ENCODE measurements at regions not wholly inside any gene's neighbourhood (a gene's known extent, or its start where the extent isn't known, plus 50 kb on each side); places are given as distances from the start of the nearest gene placed in this dataset.
"Not testable (repeated sequence)": the region's sequence is repeated elsewhere in the genome, so short reads cannot be mapped to it uniquely, and the experiment has no call there.

- not testable (repeated sequence) for ATAC-seq (ENCODE audit: low read depth in 2 of 2); DNase-seq; H3K4me1 Mint-ChIP-seq; H3K27ac Mint-ChIP-seq; H3K27me3 Mint-ChIP-seq; H3K4me3 Mint-ChIP-seq
- Mint-ChIP-seq H3K36me3 (peaks cover 0 to 26% of the 10 kb centered on the region in 2 donors), H3K9me3 (peaks cover 5 to 18% (median 15%) of the 10 kb centered on the region in 7 donors)
These were observed 203.2 kb downstream of the NPIPB11 start for GRCh38 chr16:29203046-29203932.

- peaks cover 0 to 32% of the 10 kb centered on the region in 2 donors for H3K36me3 Mint-ChIP-seq
- H3K9me3 Mint-ChIP-seq = peaks cover 6 to 18% (median 13%) of the 10 kb centered on the region in 7 donors
- H3K27ac Mint-ChIP-seq; H3K27me3 Mint-ChIP-seq; H3K4me1 Mint-ChIP-seq; H3K4me3 Mint-ChIP-seq; ATAC-seq (ENCODE audit: low read depth in 2 of 2); DNase-seq: not testable (repeated sequence)
These were observed 203.9 kb downstream of the NPIPB11 start for GRCh38 chr16:29202642-29203041.

GRCh38 chr16:29202025-29202632, 204.4 kb downstream of the NPIPB11 start:
- not testable (repeated sequence) for ATAC-seq (ENCODE audit: low read depth in 2 of 2); DNase-seq; H3K4me3 Mint-ChIP-seq; H3K27me3 Mint-ChIP-seq; H3K4me1 Mint-ChIP-seq; H3K27ac Mint-ChIP-seq
- Mint-ChIP-seq H3K36me3 (peaks cover 0 to 37% of the 10 kb centered on the region in 2 donors), H3K9me3 (peaks cover 6 to 18% (median 13%) of the 10 kb centered on the region in 7 donors)

- Mint-ChIP-seq H3K9me3 (peaks cover 1 to 19% (median 8%) of the 10 kb centered on the region in 7 donors), H3K36me3 (peaks cover 0 to 30% of the 10 kb centered on the region in 2 donors)
- not testable (repeated sequence) for DNase-seq; H3K27me3 Mint-ChIP-seq; H3K4me3 Mint-ChIP-seq; ATAC-seq (ENCODE audit: low read depth in 2 of 2); H3K4me1 Mint-ChIP-seq; H3K27ac Mint-ChIP-seq
These were observed 205.1 kb downstream of the NPIPB11 start for GRCh38 chr16:29201296-29202024.

GRCh38 chr16:29200681-29201080, 205.8 kb downstream of the NPIPB11 start:
- H3K36me3 Mint-ChIP-seq = peaks cover 0 to 22% of the 10 kb centered on the region in 2 donors
- not testable (repeated sequence) for H3K27ac Mint-ChIP-seq; ATAC-seq (ENCODE audit: low read depth in 2 of 2); H3K4me3 Mint-ChIP-seq; H3K27me3 Mint-ChIP-seq; DNase-seq; H3K4me1 Mint-ChIP-seq
- H3K9me3 Mint-ChIP-seq = peaks cover 0 to 14% (median under 1%) of the 10 kb centered on the region in 7 donors

- H3K27me3 Mint-ChIP-seq; DNase-seq; H3K4me3 Mint-ChIP-seq; H3K27ac Mint-ChIP-seq; H3K4me1 Mint-ChIP-seq; ATAC-seq (ENCODE audit: low read depth in 2 of 2): not testable (repeated sequence)
- peaks cover 0 to 20% of the 10 kb centered on the region in 2 donors for H3K36me3 Mint-ChIP-seq
- H3K9me3 Mint-ChIP-seq = peaks cover 0 to 14% (median 0%) of the 10 kb centered on the region in 7 donors
These were observed 206.3 kb downstream of the NPIPB11 start for GRCh38 chr16:29200135-29200601.

GRCh38 chr16:29199626-29200025, 206.9 kb downstream of the NPIPB11 start:
- ATAC-seq (ENCODE audit: low read depth in 2 of 2); H3K27ac Mint-ChIP-seq; DNase-seq; H3K4me1 Mint-ChIP-seq; H3K4me3 Mint-ChIP-seq; H3K27me3 Mint-ChIP-seq: not testable (repeated sequence)
- Mint-ChIP-seq H3K9me3 (peaks cover 0 to 14% (median 0%) of the 10 kb centered on the region in 7 donors), H3K36me3 (peaks cover 0 to 18% of the 10 kb centered on the region in 2 donors)

- H3K27ac Mint-ChIP-seq = no peak overlapping the region
These were observed 207.6 kb downstream of the NPIPB11 start for GRCh38 chr16:29198731-29199521.

GRCh38 chr16:29198231-29198630, 208.3 kb downstream of the NPIPB11 start:
- peaks cover 0 to 13% of the 10 kb centered on the region in 2 donors for H3K36me3 Mint-ChIP-seq
- H3K4me1 Mint-ChIP-seq = peaks cover 0 to 5% (median 0%) of the 10 kb centered on the region in 3 donors
- H3K27me3 Mint-ChIP-seq = no peaks in the 10 kb centered on the region
- no peak overlapping the region for H3K27ac Mint-ChIP-seq
- no peak for DNase-seq
- ATAC-seq (ENCODE audit: low read depth in 2 of 2) = no peak
- H3K9me3 Mint-ChIP-seq = peaks cover 0 to 14% (median 0%) of the 10 kb centered on the region in 7 donors
- no peak overlapping the region for H3K4me3 Mint-ChIP-seq

More at GRCh38 chr16:29198731-29199521, 207.6 kb downstream of the NPIPB11 start:
- peaks cover 0 to 14% (median 0%) of the 10 kb centered on the region in 7 donors for H3K9me3 Mint-ChIP-seq
- H3K4me3 Mint-ChIP-seq = no peak overlapping the region
- ATAC-seq (ENCODE audit: low read depth in 2 of 2) (no peak), DNase-seq (no peak)
- H3K27me3 Mint-ChIP-seq = no peaks in the 10 kb centered on the region
- peaks cover 0 to 13% of the 10 kb centered on the region in 2 donors for H3K36me3 Mint-ChIP-seq
- peaks cover 0 to 5% (median 0%) of the 10 kb centered on the region in 3 donors for H3K4me1 Mint-ChIP-seq

GRCh38 chr16:29197494-29198100, 208.9 kb downstream of the NPIPB11 start:
- peaks cover 0 to 13% of the 10 kb centered on the region in 2 donors for H3K36me3 Mint-ChIP-seq
- not testable (repeated sequence) for H3K4me3 Mint-ChIP-seq; H3K4me1 Mint-ChIP-seq; ATAC-seq (ENCODE audit: low read depth in 2 of 2); H3K27ac Mint-ChIP-seq; H3K27me3 Mint-ChIP-seq; DNase-seq
- H3K9me3 Mint-ChIP-seq = peaks cover 0 to 14% (median 0%) of the 10 kb centered on the region in 7 donors

- Mint-ChIP-seq H3K9me3 (peaks cover 0 to 14% (median 0%) of the 10 kb centered on the region in 7 donors), H3K36me3 (peaks cover 0 to 13% of the 10 kb centered on the region in 2 donors)
- H3K4me3 Mint-ChIP-seq; H3K27ac Mint-ChIP-seq; DNase-seq; H3K4me1 Mint-ChIP-seq; H3K27me3 Mint-ChIP-seq; ATAC-seq (ENCODE audit: low read depth in 2 of 2): not testable (repeated sequence)
These were observed 209.8 kb downstream of the NPIPB11 start for GRCh38 chr16:29196746-29197145.
